ENCODE measurements at regions not wholly inside any gene's neighbourhood (a gene's known extent, or its start where the extent isn't known, plus 50 kb on each side); places are given as distances from the start of the nearest gene placed in this dataset.
"Not testable (repeated sequence)": the region's sequence is repeated elsewhere in the genome, so short reads cannot be mapped to it uniquely, and the experiment has no call there.

DNA sequence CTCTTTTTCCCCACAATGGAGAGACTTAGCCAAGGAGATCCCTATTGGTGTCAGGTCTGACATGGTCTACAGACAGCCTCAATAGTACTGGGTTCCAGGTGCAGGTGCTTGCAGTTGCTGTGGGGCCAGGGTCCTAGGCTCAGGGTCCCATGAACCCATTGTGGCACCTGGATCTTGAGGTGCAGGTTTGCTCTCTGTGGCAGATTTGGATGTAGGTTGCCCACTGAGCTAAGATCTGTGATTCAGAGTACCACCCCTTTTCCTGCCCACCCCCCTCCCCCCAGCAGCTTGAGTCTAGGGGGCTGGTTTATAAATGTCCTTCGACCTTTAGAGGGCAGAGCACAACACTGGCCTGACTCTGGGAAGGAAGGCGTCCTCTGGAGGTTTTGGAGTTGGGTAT is 147.0 kb downstream of the APIP start:
- CTCF ChIA-PET: no interaction called here
- DNase-seq (ENCODE audit: low spot score): no peak
- no peak overlapping the region for H3K27ac ChIP-seq
- POLR2A ChIA-PET (ENCODE audit: low non-redundant PET): no interaction called here
- TF ChIP-seq, protein P1, sequence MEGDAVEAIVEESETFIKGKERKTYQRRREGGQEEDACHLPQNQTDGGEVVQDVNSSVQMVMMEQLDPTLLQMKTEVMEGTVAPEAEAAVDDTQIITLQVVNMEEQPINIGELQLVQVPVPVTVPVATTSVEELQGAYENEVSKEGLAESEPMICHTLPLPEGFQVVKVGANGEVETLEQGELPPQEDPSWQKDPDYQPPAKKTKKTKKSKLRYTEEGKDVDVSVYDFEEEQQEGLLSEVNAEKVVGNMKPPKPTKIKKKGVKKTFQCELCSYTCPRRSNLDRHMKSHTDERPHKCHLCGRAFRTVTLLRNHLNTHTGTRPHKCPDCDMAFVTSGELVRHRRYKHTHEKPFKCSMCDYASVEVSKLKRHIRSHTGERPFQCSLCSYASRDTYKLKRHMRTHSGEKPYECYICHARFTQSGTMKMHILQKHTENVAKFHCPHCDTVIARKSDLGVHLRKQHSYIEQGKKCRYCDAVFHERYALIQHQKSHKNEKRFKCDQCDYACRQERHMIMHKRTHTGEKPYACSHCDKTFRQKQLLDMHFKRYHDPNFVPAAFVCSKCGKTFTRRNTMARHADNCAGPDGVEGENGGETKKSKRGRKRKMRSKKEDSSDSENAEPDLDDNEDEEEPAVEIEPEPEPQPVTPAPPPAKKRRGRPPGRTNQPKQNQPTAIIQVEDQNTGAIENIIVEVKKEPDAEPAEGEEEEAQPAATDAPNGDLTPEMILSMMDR (conservative IDR thresholded peaks at IDR 0.05; ENCODE audit: low read depth): no peak

DNA sequence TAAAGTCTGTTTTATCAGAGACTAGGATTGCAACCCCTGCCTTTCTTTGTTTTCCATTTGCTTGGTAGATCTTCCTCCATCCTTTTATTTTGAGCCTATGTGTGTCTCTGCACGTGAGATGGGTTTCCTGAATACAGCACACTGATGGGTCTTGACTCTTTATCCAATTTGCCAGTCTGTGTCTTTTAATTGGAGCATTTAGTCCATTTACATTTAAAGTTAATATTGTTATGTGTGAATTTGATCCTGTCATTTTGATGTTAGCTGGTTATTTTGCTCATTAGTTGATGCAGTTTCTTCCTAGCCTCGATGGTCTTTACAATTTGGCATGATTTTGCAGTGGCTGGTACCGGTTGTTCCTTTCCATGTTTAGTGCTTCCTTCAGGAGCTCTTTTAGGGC is 141.7 kb downstream of the EHF start:
- DNase-seq (ENCODE audit: low spot score); CTCF ChIA-PET; POLR2A ChIA-PET (ENCODE audit: low non-redundant PET); H3K27ac ChIP-seq: not testable (repeated sequence)

DNA sequence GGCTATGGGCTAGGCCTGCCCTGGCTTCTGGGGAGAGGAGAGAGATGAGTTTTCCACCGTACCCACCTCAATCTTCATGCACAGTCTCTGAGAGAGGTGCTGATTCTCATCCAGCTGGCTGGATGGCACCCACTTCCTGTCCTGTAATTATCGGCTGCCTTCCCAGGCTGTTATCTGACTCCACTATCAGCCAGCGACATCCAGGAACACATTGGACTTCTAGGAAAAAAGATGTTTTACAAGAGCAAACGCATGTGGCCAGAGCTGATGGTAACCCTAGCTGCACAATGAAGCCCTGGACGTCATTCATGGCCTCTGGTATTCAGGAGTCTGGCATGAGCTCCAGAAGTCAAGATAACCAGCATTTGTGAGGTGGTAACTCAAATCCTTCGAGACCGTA is 137.4 kb downstream of the EHF start:
- TF ChIP-seq, protein P1 (conservative IDR thresholded peaks at IDR 0.05; ENCODE audit: low read depth): no peak
- ChIA-PET POLR2A (ENCODE audit: low non-redundant PET) (no interaction called here), CTCF (no interaction called here)
- no peak for DNase-seq (ENCODE audit: low spot score)
- 0 out of 2 replicates have a peak overlapping the region, but pooled peaks have one; percentile 11 for H3K27ac ChIP-seq

DNA sequence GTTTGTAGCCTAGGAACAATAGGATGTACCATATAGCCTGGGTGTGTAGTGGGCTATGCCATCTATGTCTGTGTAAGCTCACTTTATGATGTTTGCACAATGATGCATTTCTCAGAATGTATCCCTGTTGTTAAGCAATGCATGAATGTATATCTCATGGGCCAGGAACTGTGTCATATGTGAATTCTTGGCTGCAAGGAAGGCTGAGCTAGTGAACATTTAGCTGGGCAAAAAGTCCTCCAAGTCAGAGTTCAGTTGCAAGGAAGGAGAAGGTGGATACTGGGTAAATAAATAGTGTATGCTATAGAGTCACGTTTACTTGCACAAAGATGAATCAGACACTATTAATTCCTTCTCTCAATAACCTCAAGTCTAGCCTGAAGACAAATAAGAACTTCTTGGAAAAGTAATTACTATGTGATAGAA is 136.1 kb downstream of the EHF start:
- TF ChIP-seq, protein P1 (conservative IDR thresholded peaks at IDR 0.05; ENCODE audit: low read depth): no peak
- ChIA-PET CTCF (no interaction called here), POLR2A (ENCODE audit: low non-redundant PET) (no interaction called here)
- no peak overlapping the region for H3K27ac ChIP-seq
- DNase-seq (ENCODE audit: low spot score): peak; percentile 18

DNA sequence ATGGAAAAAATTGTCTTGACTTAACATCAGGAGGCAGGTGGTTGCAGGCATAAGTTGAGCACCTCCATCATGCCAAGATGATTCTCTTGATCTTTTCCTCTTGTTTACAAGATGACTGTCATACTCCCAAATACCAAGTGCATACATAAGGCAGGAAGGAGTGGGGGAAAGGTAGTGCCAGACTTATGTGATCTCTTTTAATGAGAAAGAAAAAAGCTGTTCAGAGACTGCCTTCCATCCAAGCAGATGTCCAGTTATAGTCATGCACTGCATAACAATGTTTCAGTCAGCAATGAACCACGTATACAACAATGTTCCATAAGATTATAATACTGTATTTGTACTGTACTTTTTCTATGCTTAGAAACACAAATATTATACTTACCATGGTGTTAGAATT is 135.7 kb downstream of the EHF start:
- TF ChIP-seq, protein P1 (conservative IDR thresholded peaks at IDR 0.05; ENCODE audit: low read depth): no peak
- POLR2A ChIA-PET (ENCODE audit: low non-redundant PET): no interaction called here
- no peak for DNase-seq (ENCODE audit: low spot score)
- CTCF ChIA-PET: no interaction called here
- no peak overlapping the region for H3K27ac ChIP-seq

DNA sequence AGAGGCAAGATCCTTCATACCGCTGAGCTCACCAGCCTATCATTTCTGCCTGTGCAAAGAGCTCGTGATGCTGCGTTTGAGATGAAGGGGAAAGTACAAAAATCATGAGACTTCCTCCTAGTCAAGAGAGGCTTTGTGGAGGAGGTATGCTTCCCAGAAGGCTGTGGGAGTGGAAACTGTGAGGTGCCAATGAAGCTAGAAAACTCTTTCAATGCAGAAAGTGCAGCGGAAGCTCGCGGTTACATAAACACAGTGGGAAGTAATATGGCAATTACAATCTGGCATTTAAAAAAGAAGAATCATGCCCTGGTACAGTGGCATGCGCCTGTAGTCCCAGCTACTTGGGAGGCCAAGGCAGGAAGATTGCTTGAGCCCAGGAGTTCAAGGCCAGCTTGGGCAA is 134.8 kb downstream of the EHF start:
- TF ChIP-seq, protein P1 (conservative IDR thresholded peaks at IDR 0.05; ENCODE audit: low read depth): no peak
- H3K27ac ChIP-seq: no peak overlapping the region
- ChIA-PET POLR2A (ENCODE audit: low non-redundant PET) (no interaction called here), CTCF (no interaction called here)
- no peak for DNase-seq (ENCODE audit: low spot score)

DNA sequence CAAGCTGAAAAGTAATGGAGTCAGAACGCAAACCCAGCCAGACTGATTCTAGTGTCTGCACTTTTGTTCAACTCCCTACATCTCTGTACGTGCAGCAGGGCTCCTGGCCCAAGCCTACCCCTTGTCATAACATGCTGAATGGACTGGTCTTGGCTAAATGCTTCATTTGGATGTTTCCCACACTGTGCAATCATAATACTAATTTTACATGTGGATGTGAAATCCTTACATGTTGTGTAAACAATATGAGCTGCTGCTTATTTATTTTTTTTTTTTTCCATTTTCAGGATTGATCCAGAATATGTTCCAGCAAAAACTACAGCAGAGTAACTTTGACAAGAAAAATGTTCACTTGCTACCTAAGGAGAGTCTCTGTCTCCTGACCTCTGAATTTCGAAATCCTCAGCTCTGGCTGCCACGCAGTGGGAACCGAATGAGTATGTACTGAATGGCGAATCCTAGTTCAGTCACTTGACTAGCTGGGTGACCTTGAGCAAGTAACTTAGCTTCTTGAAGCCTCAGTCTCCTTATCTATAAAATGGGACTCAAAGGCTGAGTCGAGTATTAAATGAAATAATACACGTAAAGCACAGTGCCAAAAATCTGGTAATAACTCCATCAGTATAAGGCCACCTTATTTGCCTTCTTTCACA is 133.4 kb downstream of the EHF start:
- POLR2A ChIA-PET (ENCODE audit: low non-redundant PET): no interaction called here
- TF ChIP-seq, protein P1 (conservative IDR thresholded peaks at IDR 0.05; ENCODE audit: low read depth): no peak
- H3K27ac ChIP-seq: no peak overlapping the region
- DNase-seq (ENCODE audit: low spot score): no peak
- CTCF ChIA-PET: interaction anchor here (0.5 to 0.7 kb wide), 2 partner anchors 66 to 112 kb away, joined by 3 to 4 read pairs; no protein-coding TSS in a partner anchor

All from RWPE1 (cell line).